ENCODE measurements at regions not wholly inside any gene's neighbourhood (a gene's known extent, or its start where the extent isn't known, plus 50 kb on each side); places are given as distances from the start of the nearest gene placed in this dataset.

GRCh38 chr1:172978595-172978994, 72.1 kb downstream of the TNFSF18 start:
- DNase-seq (ENCODE audit: low read depth in 2 of 2) = no peak

- no peak for DNase-seq (ENCODE audit: low read depth in 2 of 2)
Observed at GRCh38 chr1:172979828-172980227, 70.9 kb downstream of the TNFSF18 start.

GRCh38 chr1:172980456-172980855, 70.3 kb downstream of the TNFSF18 start:
- DNase-seq (ENCODE audit: low read depth in 2 of 2) = peak in 1 of 2 donors; percentile 82

- DNase-seq (ENCODE audit: low read depth in 2 of 2) = no peak
Observed at GRCh38 chr1:172980971-172981370, 69.8 kb downstream of the TNFSF18 start.

Measured in dermis microvascular lymphatic vessel endothelial cell (primary cell).